ENCODE measurements at regions not wholly inside any gene's neighbourhood (a gene's known extent, or its start where the extent isn't known, plus 50 kb on each side); places are given as distances from the start of the nearest gene placed in this dataset.

- in situ Hi-C loops (cut with MboI; ENCODE audit: low sequenced_read_pairs, unreplicated experiment) = no loop called here
- DNase-seq (ENCODE audit: low spot score) = no peak
- TF ChIP-seq CTCF (IDR thresholded peaks at IDR 0.05; ENCODE audit: borderline replicate concordance, control extremely low read depth, extremely low read depth, insufficient read depth, missing control alignments) = no peak
These were observed 367.7 kb downstream of the ADGRL2 start for GRCh38 chr1:82168482-82168881.

- TF ChIP-seq CTCF (IDR thresholded peaks at IDR 0.05; ENCODE audit: borderline replicate concordance, control extremely low read depth, extremely low read depth, insufficient read depth, missing control alignments) = no peak
- no peak for DNase-seq (ENCODE audit: low spot score)
- in situ Hi-C loops (cut with MboI; ENCODE audit: low sequenced_read_pairs, unreplicated experiment) = no loop called here
These were observed 364.6 kb downstream of the ADGRL2 start for GRCh38 chr1:82165304-82165703.

GRCh38 chr1:82162486-82163420 is 362.0 kb downstream of the ADGRL2 start:
- in situ Hi-C loops (cut with MboI; ENCODE audit: low sequenced_read_pairs, unreplicated experiment) = no loop called here
- DNase-seq (ENCODE audit: low spot score) = no peak
- TF ChIP-seq CTCF (IDR thresholded peaks at IDR 0.05; ENCODE audit: borderline replicate concordance, control extremely low read depth, extremely low read depth, insufficient read depth, missing control alignments) = no peak

GRCh38 chr1:82161700-82162141 is 361.0 kb downstream of the ADGRL2 start:
- TF ChIP-seq CTCF (IDR thresholded peaks at IDR 0.05; ENCODE audit: borderline replicate concordance, control extremely low read depth, extremely low read depth, insufficient read depth, missing control alignments) = no peak
- in situ Hi-C loops (cut with MboI; ENCODE audit: low sequenced_read_pairs, unreplicated experiment) = no loop called here
- no peak for DNase-seq (ENCODE audit: low spot score)

GRCh38 chr1:82160903-82161302 is 360.2 kb downstream of the ADGRL2 start:
- in situ Hi-C loops (cut with MboI; ENCODE audit: low sequenced_read_pairs, unreplicated experiment) = no loop called here
- no peak for DNase-seq (ENCODE audit: low spot score)
- TF ChIP-seq CTCF (IDR thresholded peaks at IDR 0.05; ENCODE audit: borderline replicate concordance, control extremely low read depth, extremely low read depth, insufficient read depth, missing control alignments) = no peak

- no peak for DNase-seq (ENCODE audit: low spot score)
- TF ChIP-seq CTCF (IDR thresholded peaks at IDR 0.05; ENCODE audit: borderline replicate concordance, control extremely low read depth, extremely low read depth, insufficient read depth, missing control alignments) = no peak
These were observed 359.3 kb downstream of the ADGRL2 start for GRCh38 chr1:82160036-82160435.

More at GRCh38 chr1:82160036-82160435, 359.3 kb downstream of the ADGRL2 start:
- in situ Hi-C loops (cut with MboI; ENCODE audit: low sequenced_read_pairs, unreplicated experiment) = no loop called here
